ENCODE measurements at regions not wholly inside any gene's neighbourhood (a gene's known extent, or its start where the extent isn't known, plus 50 kb on each side); places are given as distances from the start of the nearest gene placed in this dataset.

DNA sequence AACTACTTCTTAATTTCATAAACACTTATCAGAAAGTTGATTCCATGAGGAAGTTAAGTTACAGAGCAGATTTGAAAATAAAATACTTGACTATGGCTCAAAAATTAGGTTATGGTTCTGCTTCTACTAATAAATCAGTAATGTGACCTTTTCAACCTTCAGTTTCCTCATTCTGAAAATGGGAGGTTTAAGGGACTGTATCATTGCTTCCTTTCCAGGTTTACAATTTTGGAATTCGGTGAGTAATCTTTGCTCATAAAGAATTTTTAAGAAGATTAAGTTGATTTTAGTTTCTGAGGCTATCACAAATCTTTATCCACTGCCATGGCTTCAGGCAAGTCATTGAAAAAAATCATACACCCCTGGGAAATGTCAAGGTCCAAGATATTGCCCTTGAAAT is 1061.2 kb downstream of the DIPK2A start:
- TF ChIP-seq POLR2AphosphoS5 (IDR thresholded peaks at IDR 0.05; ENCODE audit: low read depth, low read length) = no peak
- no peak for TF ChIP-seq POLR2A (IDR thresholded peaks at IDR 0.05; ENCODE audit: low read depth, low read length)
- TF ChIP-seq POU2F2 (IDR thresholded peaks at IDR 0.05; ENCODE audit: low read depth, low read length) = no peak
- no peak for TF ChIP-seq PAX5 (IDR thresholded peaks at IDR 0.05; ENCODE audit: insufficient read depth, low read length, severe bottlenecking)
- no peak for TF ChIP-seq TAF1 (IDR thresholded peaks at IDR 0.05; ENCODE audit: low read depth, low read length)
- no peak for TF ChIP-seq SPI1 (IDR thresholded peaks at IDR 0.05; ENCODE audit: low read depth, low read length)

All from GM12891 (cell line).